Mesothelial cell of epicardium (in vitro differentiated cells): ENCODE measurements at regions not wholly inside any gene's neighbourhood (a gene's known extent, or its start where the extent isn't known, plus 50 kb on each side); places are given as distances from the start of the nearest gene placed in this dataset.

Experiments used
- DNase-seq, 2 experiments: peaks; one replicate each; pipeline ENCODE4 v3.0.0; 2021; ENCODE audit warnings: low spot score in 2 of 2; ENCODE audit not compliant: unreplicated experiment in 2 of 2
- H3K27ac Mint-ChIP-seq: 2 replicates; pipeline ENCODE4 v1.8.0; 2021; ENCODE audit warnings: mixed read lengths
- H3K27me3 Mint-ChIP-seq: 2 replicates; pipeline ENCODE4 v1.8.0; 2021; ENCODE audit warnings: low read depth, mixed read lengths
- H3K36me3 Mint-ChIP-seq: 2 replicates; pipeline ENCODE4 v1.8.0; 2021; ENCODE audit warnings: mixed read lengths
- H3K4me1 Mint-ChIP-seq: 2 replicates; pipeline ENCODE4 v1.8.0; 2021; ENCODE audit warnings: mixed read lengths
- H3K4me3 Mint-ChIP-seq: 2 replicates; pipeline ENCODE4 v1.8.0; 2021; ENCODE audit warnings: mild to moderate bottlenecking, moderate library complexity, mixed read lengths
- H3K9me3 Mint-ChIP-seq: 2 replicates; pipeline ENCODE4 v1.8.0; 2021; ENCODE audit warnings: mixed read lengths
- TF ChIP-seq, protein P1 (sequence below): fragments of 200-600 bp; sonication (generic); IDR thresholded peaks from one replicate; pipeline ENCODE4 v1.5.0; 2021; ENCODE audit warnings: antibody characterized with exemption; ENCODE audit not compliant: unreplicated experiment

DNA sequence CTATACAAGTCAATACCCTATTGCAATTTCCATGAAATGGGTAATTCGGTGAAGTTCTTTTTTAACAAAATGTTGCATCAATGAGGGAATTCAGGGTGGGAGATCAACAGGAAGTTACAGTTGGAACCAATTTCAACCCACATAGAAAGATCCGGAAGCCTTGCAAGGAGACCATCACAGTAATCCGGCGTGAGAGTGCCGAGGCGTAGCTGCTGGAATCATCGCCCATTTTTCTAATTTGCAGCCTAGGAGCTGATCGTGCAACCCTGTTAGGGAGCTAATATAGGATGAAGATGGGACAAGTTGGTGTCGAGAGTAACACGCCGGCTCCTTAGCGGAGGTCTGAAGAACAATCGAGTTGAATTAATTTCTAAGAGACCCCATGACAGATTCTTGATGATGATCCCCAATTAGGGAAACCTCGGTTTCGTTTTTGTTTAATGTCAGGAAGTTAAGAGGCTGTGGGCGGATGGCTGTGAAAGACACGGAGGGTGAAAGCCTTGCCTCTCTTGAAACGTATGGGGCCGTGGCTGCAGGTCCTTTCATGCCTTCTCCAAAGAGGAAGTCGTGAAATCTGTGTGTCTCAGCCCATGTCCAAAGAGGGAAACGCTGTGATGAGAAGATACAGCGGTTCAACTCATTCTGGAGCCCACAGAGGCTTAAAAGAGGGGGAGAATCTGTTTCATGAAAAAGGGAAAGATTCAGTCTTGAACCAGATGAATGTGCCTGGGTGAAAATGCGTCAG, 51.2 kb upstream of the CARD11 start:
- DNase-seq, result no peak
- Mint-ChIP-seq H3K27me3 (no peaks in the 10 kb centered on the region), H3K27ac (no peak overlapping the region), H3K4me3 (no peak overlapping the region), H3K9me3 (peaks cover 5% of the 10 kb centered on the region), H3K4me1 (no peaks in the 10 kb centered on the region), H3K36me3 (no peaks in the 10 kb centered on the region)
- TF ChIP-seq, protein P1, sequence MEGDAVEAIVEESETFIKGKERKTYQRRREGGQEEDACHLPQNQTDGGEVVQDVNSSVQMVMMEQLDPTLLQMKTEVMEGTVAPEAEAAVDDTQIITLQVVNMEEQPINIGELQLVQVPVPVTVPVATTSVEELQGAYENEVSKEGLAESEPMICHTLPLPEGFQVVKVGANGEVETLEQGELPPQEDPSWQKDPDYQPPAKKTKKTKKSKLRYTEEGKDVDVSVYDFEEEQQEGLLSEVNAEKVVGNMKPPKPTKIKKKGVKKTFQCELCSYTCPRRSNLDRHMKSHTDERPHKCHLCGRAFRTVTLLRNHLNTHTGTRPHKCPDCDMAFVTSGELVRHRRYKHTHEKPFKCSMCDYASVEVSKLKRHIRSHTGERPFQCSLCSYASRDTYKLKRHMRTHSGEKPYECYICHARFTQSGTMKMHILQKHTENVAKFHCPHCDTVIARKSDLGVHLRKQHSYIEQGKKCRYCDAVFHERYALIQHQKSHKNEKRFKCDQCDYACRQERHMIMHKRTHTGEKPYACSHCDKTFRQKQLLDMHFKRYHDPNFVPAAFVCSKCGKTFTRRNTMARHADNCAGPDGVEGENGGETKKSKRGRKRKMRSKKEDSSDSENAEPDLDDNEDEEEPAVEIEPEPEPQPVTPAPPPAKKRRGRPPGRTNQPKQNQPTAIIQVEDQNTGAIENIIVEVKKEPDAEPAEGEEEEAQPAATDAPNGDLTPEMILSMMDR, result no peak

DNA sequence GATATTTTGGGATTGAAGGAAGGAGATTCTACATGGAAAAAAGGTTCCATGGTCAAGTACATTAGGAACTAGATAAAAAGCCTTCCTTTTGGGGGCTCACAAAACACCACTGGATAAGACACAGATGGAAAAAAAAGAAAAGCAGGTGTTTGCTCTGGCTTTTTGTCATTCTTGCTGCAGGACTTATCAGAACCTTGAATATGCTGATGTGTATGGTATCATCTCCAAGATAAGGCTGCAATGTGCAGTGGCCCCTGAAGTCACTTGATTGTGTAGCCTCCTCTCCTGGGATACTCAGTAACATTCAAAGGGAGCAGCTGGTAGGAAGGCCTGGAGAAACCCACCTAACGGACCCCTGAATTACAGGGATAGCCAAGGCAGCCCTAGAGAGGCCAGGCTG, 54.1 kb upstream of the CARD11 start:
- Mint-ChIP-seq H3K27me3 (no peaks in the 10 kb centered on the region), H3K27ac (no peak overlapping the region)

DNA sequence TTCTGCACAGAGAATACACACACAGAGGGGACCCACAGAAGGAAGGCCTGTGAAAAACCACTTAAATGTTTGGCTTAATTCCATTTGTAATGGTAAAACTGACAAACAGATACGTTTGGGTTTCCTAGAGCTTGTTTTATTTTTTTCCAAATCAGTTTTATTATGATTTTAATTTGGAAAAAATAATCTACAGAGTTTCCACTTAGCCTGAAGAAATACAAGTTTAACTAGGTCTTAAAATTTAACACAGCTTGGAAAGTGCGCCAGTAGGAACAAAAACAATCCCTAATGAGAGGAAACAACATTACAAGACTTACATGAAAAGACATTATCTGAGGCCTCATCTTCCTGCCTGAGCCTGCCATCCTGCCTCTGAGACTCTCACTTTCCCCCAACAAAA, 58.5 kb upstream of the CARD11 start:
- H3K27ac Mint-ChIP-seq, result peak overlapping the region; percentile 56
- no peak for DNase-seq
- no peak overlapping the region for H3K4me3 Mint-ChIP-seq
- TF ChIP-seq, protein P1, result no peak
- H3K36me3 Mint-ChIP-seq, result no peaks in the 10 kb centered on the region
- peaks cover 3% of the 10 kb centered on the region for H3K27me3 Mint-ChIP-seq
- H3K4me1 Mint-ChIP-seq, result peaks cover 7% of the 10 kb centered on the region
- H3K9me3 Mint-ChIP-seq, result peaks cover 3% of the 10 kb centered on the region

More for the DNA sequence above, 54.1 kb upstream of the CARD11 start:
- Mint-ChIP-seq H3K4me1 (peaks cover 7% of the 10 kb centered on the region), H3K36me3 (no peaks in the 10 kb centered on the region), H3K9me3 (peaks cover 5% of the 10 kb centered on the region), H3K4me3 (no peak overlapping the region)
- TF ChIP-seq, protein P1, result no peak
- DNase-seq, result no peak

DNA sequence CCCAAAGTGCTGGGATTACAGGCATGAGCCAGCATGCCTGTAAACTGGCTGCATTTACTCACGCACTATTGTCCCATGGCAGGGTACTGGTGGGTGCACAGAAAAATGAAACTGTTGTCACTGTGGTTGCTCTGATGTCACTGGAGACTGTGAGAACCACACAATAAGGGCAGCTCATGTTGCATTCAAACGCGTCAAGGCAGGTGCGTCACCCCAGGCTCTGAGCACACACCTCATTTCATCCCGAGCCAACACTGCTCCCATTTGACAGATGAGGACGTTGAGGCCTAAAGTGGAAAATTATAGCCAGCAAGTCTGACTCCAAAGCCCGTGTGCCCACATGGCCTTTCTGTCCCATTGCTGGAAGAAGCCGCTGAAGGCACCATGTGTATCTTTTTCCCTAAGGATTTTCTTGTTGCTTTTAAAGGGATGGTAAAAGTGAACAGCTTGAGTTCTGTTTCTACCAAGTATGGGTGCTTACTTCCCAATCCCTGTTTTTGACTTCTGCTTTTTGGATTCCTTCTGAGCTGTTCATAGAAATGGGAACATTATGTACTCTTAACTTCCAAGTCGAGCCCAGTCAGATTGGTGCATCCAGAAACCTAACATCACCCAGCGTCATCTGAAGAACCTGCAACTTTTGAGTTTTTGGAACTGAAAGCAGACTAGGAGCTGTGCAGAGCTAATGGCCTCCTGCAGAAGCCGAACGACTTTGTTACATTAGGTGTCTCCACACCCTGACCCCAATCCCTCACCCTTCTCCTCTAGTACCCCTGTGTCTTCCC, 60.1 kb upstream of the CARD11 start:
- no peaks in the 10 kb centered on the region for H3K9me3 Mint-ChIP-seq
- TF ChIP-seq, protein P1, result no peak
- H3K4me1 Mint-ChIP-seq, result peaks cover 9% of the 10 kb centered on the region
- no peak overlapping the region for H3K4me3 Mint-ChIP-seq
- no peak for DNase-seq
- H3K36me3 Mint-ChIP-seq, result no peaks in the 10 kb centered on the region
- peaks cover 3% of the 10 kb centered on the region for H3K27me3 Mint-ChIP-seq
- peak overlapping the region; percentile 43 for H3K27ac Mint-ChIP-seq

DNA sequence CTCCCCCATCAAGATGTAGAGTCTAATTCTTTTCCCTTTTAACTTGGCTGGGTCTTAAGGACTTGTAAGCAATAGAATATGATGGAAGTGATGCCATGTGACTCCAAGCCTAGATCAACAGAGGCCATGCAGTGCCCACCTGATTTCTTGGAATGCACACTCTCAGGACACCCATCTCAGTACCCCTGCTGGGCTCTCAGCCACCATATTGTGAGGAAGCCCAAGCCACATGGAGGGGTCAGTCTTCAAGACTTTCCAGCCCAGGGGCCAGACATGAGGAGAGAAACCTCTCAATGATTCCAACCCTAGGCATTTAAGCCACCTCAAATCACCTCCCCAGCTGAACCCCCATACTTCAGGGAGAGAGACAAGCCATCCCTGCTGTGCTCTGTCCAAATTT, 62.2 kb upstream of the CARD11 start:
- no peak for DNase-seq
- H3K9me3 Mint-ChIP-seq, result no peaks in the 10 kb centered on the region
- TF ChIP-seq, protein P1, result no peak
- no peak overlapping the region for H3K4me3 Mint-ChIP-seq
- no peak overlapping the region for H3K27ac Mint-ChIP-seq
- H3K36me3 Mint-ChIP-seq, result no peaks in the 10 kb centered on the region
- H3K4me1 Mint-ChIP-seq, result peaks cover 18% of the 10 kb centered on the region
- H3K27me3 Mint-ChIP-seq, result peaks cover 3% of the 10 kb centered on the region
